Left cardiac atrium (tissue), 4 donors: ENCODE measurements at regions not wholly inside any gene's neighbourhood (a gene's known extent, or its start where the extent isn't known, plus 50 kb on each side); places are given as distances from the start of the nearest gene placed in this dataset.

Experiments used
- ATAC-seq, 2 donors: fragments of 200-7000 bp; cut with Tn5 transposase; one replicate each; pipeline ENCODE4 v1.9.1; 2020; ENCODE audit warnings: mild to moderate bottlenecking in 2 of 2, moderate library complexity in 2 of 2
- DNase-seq: peaks from one replicate; pipeline ENCODE4 v3.0.0-alpha.2; 2020
- intact Hi-C, 2 donors: fragments of 100-400 bp; cut with DNase I; formaldehyde crosslinking; loops; one replicate each; pipeline versions ENCODE4 v1.14.1 to v1.15.1; 2022 to 2023
- donor health status: DM: no; HTN: yes; CAD: no.
- donor health status: DM: no; HTN: yes; CAD: no; lungs with severe emphysema.
- donor health status: DM: yes; HTN: yes; CAD: no.
- donor health status: Dilated cardiomyopathy.

DNA sequence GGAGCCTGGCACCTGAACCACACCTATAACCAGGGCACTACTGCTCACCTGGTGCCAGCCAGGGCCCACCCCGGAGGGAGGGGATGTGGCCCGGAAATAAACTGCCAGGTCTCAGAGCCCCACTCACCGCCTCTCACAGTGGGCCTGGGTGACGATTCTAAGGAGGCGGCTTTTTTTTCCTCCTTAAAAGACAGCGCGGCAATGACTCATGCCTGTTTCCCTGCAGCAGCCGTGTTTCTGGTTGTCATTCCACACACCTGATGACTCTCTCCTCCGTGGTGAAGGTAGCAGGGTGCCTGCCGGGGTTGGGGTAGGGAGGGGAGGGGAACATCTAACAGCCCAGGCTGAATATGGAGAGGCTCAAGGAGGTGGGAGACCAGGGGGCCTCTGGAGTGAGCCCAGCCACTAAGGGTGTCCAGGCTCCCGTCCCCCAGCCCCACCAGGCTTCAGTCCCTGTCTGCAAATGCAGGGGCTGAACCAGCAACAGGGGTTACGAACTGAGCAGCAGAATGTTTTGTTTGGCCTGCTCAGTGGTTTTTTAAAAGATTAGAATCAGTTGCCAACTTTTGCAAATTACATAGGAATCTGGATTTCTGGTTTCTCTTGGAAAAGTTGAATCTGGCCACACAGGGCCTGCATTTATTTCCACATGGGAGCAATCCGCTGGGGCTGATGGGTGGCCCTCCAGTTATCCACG lies 127.3 kb upstream of the LINGO1 start:
- ATAC-seq (no peak), DNase-seq (no peak)
- intact Hi-C loops, result no loop called here

DNA sequence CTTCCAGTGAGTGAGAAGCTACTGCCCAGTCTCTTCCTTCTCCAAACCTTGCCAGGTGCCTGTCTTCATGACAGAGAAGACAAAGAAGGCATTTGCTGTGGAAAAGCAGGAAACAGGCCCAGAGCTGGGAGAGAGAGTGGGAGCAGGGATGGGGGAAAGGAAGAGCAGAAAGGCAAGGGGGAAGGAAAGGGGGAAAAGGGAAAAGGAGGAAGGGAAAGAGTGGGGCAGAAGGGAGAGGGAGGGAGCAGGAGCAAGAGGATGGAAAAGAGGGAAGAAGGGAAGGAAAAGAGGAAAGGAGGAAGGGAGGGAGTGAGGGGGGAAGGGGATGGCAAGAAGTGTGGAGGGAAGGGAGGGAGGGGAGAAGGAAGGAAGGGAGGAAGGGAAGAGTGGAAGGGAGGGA lies 121.2 kb upstream of the LINGO1 start:
- intact Hi-C loops, result no loop called here
- ATAC-seq (no peak), DNase-seq (no peak)

DNA sequence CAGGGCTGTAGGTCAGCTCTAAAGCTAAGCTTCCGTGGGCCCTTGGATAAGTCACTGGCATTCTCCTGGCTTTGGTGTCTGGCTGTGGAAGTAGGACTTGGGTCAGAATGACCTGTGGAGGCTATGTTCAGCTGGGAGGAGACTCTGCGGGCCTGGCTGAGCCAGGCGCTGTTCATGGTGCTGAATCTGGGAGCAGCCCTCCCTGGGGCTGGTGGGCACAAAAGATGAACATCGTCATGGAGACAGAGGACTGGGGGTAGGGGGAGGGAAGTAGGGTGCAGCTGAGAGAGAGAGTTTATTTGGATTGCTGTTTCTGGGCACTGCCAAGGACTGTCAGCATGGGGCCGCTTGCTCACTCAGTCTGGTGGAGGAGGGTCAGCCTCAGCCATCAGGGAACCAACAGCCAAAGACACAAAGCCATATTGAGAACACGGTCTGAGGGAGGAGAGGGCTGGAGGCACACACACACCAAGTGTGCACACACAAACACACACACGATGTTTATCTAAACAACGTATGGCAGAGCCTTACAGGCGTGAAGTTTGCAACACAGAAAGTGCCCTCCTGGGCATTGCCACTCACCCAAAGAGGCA lies 120.7 kb upstream of the LINGO1 start:
- DNase-seq, result no peak
- ATAC-seq, result peak in 1 of 2 donors; percentile 26
- intact Hi-C loops, result no loop called here

DNA sequence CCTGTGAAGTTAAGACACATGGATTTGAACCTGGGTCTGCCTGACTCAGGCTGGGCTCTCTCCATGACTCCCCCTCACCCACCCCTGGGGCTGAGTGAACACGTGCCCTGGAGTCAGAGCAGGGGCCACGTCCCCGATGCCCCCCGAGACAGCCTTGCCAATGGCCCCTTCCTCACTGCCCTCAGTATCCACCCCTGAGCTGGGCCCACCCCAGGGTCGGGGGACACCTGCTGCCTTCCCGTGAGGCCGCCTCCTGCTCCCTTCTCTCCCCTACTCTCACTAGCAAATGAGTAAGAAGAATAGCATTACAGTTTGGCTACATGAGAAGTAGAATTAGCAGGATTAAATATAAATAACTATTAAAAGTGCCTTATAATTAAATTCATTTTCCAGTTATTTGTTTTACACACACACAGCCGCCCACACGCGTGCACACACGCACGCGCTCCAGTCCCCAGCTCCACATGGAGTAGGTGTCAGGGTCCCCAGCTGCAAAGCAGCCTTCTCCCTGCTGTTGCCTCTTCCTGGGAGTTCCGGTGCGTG lies 117.4 kb upstream of the LINGO1 start:
- ATAC-seq, result no peak
- no peak for DNase-seq
- intact Hi-C loops, result no loop called here

DNA sequence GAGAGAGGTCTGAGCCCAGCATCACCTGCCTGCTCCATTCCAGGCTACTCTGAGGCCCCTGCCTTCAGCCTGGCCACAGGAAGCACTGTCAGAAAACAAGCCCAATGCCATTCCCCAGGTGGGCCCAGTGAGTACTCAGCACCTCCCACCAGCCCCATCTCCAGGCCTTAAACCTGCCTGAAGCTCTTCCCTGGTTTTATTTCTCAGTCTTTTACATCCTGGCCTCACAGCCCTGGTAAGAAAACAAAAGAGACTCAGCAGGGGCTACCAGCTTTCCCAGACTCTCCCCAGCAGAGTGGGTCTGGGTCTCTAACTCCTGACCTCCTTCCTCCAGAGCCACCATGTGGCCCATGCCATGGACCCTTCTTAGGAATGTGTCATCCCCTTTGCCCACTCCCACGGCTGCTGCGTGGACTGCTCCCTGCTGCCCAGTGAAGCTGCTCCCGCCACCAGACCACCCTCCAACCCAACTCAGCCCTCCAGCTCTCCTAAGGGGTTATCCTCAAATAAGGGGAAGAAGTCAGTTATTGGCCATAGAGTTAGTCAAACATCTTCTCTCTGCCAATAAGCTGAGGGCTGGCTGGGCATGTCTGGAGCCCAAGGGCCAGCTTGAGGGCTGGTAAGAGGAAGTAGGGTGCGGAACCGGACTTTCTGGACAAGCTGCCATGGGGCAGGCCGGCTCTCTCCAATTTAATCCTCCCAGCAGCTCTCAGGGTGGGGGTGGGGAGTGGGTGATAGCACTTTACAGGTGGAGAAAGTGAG lies 116.7 kb upstream of the LINGO1 start:
- ATAC-seq, result no peak
- DNase-seq, result no peak
- intact Hi-C loops, result no loop called here

DNA sequence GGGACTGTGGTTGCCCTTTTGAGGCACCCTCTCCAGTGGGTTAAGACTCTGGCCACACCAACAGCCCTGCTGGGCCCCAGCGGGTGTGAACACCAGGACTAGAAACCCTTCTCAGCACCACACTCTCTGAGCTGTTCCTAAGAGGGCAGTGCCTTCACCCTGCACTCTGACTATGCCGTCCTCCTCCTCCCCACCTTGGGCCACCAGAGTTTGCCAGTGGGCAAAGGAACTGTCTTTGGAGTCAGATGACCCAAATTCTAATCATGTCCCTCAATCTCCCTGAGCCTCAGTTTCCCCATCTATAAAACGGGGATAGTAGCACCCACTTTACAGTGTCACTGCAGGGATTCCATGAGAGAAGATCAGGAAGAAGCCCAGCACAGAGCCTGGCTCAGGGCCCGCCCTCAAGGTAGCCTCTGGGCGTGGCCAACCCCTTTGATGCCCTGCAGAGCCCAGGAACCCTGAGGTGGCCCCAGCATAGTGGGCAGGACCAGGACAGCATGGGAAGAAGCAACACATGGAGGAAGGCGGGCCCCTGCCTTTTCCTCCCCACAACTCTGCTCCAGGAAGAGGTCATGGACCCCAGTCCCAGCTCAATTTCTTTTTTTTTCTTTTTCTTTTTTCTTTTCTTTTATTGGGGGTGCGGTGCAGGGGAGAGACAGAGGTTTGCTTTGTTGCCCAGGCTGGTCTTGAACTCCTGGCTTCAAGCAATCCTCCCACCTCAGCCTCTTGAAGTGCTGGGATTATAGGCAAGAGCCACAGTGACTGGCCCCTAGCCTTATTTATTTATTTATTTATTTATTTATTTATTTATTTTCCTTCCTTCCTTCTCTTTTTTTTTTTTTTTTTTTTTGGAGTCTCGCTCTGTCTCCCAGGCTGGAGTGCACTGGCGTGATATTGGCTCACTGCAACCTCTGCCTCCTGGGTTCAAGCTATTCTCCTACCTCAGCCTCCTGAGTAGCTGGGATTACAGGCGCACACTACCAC lies 115.7 kb upstream of the LINGO1 start:
- no peak for ATAC-seq
- no peak for DNase-seq
- intact Hi-C loops, result no loop called here

DNA sequence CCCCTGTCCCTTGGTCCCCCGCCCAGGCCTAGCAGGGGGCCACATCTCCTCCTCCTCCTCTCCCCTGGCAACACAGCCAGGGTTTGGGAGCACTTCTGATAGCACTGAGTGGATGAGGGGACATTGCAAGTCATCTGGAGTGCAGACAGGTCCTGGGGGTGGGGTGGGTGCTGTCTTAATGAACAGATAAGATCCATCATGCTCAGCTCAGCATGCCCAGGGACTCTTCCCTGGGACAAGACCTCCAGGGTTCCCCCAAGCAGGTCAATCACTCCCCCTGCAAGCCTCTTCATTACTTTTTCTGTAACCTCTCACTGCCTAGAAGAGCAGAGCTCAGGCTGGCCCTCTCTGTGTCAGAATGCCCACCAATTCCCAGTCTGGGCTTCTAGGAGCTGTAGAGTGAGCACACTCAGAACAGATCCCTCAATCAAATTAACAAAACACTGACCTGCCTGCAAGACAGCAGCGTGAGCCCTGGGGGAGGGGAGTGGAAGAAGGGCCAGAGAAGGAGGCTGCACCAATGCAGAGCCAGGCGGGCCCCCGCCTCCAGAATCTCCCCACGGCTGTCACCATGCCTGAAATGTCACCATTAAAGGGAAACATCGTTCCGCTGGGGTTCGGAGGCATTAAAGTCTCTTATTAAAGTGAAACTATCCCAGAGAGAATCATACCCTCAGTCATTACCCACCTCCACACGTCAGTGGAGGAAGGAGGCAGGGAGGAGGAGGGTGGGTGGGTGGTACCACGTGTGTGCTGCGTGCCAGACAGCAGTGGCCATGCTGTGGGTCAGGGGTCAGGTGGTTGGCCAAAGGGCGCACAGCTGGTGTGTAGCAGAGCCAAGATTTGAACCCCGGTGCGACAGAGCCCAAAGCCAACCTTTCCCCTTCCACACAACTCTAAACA lies 114.7 kb upstream of the LINGO1 start:
- ATAC-seq (no peak), DNase-seq (no peak)
- intact Hi-C loops, result no loop called here

DNA sequence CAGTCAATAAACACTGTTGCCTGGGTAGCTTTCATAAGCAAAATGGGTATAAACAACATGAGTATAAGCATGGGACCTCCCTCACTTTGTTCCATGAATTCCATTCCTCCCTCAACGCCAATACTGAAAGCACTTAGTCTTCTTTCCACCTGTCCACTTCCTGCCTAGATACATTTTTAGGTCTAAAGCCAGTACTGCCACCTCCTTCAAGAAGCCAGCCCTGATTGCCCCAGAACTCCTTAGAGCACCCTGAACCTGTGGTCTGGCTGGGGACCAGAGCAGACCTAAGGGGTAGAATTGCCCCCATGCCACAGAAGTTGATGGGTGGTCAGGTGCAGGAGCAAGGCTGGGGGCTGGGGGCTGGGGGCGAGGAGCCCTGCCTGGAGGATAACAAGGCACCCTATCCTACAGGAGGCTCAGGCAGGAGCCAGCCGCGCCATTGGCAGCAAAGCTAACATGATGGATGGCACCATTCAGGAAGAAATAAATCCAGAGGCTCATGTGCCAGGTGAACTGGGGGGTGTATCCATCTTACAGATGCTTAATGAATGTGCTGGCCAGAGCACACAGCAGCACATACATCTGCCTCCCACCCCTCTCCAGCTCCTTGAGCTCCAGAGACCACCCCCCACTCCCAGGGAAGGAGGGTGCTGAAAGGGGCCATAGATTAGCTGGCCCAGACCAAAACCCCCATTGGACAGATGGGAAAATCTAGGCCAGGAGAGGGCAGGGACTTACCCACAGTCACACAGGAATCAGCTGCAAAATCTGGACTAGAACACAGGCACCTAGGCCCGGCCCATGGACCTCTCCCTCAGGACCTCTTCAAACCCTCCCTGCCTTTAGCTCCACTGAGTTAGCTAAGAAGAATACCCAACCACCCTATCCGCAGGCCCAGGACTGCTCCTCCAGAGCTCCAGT lies 113.8 kb upstream of the LINGO1 start:
- intact Hi-C loops, result no loop called here
- ATAC-seq (no peak), DNase-seq (no peak)

DNA sequence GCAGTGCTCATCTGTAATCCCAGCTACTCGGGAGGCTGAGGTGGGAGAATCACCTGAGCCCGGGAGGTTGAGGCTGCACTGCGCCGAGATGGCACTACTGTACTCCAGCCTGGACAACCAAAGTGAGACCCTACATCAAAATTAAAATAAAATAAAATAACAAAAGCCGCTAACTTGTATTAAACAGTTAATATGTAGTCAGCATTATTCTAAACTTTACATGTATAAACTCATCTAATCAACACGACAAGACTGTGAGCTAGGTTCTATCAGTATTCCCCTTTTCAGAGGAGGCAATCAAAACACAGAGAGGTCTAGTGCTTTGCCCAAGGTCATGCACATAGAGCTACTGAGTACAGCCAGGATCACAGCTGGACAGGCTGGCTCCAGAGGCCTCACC lies 111.7 kb upstream of the LINGO1 start:
- DNase-seq, result no peak
- intact Hi-C loops, result no loop called here

DNA sequence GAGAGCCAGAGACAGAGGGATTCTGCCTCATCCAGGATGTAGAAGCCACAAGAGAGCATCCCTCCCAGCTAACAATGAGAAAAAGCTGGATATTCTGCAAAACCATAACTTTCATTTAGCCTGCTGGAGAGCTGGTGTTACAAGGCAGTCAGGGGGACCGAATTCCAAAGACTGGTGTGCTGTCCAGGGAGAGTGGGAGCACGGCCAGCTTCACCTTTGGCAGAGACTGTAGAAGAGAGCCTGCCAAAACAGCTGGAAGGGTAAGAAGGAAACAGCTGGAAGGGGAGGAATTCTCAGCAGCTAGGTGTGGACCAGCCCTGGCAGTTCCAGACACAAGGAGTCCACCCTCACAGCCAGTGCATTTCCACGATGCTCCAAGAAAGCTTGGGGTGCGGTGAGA lies 109.9 kb upstream of the LINGO1 start:
- DNase-seq (no peak), ATAC-seq (no peak)
- intact Hi-C loops, result no loop called here

More for the DNA sequence above, 111.7 kb upstream of the LINGO1 start:
- ATAC-seq, result no peak

DNA sequence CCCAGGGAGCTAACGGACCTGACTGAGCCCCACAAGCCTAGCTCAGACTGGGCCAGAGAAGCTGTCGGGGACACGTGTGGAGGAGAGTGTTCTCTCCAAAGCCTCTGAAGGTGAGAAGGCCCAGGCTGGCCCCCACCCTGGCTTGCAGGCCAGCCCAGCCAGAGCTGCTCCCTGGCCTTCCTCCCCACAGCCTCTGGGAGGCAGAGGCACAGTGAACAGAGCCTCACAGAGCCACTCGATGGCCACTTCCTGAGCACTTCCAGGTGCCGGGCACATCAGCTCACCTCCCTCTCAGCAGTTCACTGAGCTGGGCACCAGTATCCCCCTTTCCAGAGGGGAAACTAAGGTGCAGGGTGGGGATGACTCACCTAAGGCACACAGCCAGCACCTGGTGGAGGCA lies 109.4 kb upstream of the LINGO1 start:
- no peak for ATAC-seq
- intact Hi-C loops, result no loop called here
- DNase-seq, result no peak

DNA sequence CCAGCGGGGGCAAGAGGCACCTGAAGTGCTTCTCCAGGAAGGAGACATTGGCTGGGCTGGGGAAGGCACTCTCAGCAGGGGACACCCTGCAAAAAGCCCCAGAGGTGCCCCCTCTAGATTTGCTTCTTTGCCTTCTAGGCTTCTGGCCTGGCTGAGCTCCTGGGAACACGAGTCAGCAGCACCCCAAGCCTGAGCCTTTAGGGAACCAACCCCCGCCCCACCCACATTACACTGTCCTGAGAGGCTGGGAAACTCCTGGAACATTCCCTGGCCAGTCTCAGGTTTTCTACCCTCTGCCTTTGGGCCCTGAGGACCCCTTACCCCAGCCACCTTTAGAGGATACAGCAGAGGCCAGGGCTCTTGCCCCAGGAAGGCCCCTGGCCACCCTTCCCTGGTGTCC lies 108.4 kb upstream of the LINGO1 start:
- ATAC-seq (no peak), DNase-seq (no peak)

DNA sequence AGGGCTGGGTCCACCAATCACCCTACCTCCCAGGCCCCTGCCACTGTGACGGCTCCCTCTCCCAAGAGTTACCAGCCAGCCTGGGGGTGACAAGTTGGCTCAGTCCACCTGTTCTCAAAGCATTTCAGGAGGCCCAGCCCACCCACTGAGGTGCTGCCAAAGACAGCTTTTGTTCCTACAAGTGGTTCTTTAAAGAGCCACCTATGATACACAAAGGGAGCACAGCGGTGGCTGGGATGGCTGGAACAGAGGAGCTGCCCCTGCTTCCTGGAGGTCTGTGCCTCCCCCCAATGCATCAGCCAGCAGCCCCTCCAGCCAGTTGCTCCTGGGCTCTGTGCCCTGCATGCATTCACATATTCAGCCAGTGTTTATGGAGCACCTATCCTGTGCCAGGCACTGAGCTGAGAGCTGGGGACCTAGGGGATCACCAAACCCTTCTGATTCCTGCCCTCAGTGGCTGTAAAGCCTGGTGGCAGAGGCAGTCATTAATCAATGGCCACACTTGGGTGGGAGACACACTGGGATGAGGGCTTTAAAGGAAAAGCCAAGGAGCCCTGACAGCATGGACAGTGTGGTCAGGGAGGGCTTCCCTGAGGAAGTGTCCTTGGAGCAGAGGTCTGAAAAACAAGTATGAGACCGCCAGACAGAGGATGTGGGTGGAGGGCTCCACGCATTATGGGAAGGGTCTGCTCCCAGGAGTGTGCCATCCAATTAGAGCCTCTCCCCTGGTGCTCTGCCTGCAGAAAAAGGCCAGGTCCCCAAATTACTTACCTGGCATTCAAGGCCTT lies 107.1 kb upstream of the LINGO1 start:
- intact Hi-C loops, result no loop called here
- no peak for DNase-seq

More for the DNA sequence above, 108.4 kb upstream of the LINGO1 start:
- intact Hi-C loops, result no loop called here

DNA sequence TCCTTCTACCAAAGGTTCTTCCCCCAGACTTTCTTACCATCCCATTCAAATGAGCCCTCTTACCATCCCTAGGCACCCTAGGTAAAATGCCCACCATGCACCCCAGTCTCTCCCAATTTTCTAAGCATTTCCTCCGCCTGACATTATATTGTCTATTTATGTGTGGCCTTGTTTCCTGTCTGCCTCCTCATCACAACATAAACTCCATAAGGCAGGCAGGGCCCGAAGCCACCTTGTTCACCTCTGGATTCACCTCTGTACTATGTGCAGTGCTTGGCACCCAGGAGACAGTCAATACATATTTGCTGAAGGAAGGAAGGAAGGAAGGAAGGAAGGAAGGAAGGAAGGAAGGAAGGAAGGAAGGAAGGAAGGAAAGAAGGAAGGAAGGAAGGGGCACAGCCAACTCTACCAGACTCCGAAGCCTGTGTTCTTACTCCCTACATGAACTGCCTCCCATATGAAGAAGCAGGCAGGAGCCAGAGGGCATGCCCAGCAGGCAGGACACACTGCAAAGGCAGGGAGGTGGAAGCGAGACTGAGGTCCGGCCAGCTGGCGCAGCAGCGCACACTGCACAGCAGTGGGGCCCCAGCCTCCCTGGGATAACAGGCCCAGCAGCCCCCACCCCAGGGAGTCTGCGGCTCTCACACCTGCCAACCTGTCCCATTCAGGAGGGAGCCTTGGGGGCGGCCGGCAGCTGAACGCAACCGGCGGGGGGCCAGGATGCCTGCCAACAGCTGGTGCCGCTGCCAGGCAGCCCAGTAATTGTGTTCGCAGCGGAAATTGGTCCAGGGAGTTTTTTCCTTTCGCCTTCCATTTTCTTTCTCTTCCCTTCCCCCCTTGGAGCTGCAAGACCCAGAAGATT lies 106.0 kb upstream of the LINGO1 start:
- intact Hi-C loops, result no loop called here
- ATAC-seq (no peak), DNase-seq (no peak)

More for the DNA sequence above, 107.1 kb upstream of the LINGO1 start:
- no peak for ATAC-seq

DNA sequence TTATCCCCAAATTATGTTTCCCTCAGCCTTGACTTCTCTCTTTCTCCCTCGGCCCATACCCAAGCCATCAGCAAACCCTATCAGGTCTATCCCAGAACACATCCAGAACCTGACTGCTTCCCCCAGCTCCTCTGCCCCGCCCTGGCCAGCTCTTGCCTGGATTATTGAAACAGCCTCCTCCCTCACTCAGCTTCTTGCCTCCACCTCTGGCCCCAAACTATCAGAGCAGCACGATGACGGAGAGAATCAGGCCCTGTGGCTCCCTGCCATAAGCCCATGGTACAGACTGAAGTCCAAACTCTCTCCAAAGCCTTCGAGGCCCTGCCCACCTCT lies 105.3 kb upstream of the LINGO1 start:
- ATAC-seq (no peak), DNase-seq (no peak)
- intact Hi-C loops, result no loop called here
